SH-SY5Y (cell line): ENCODE measurements at regions not wholly inside any gene's neighbourhood (a gene's known extent, or its start where the extent isn't known, plus 50 kb on each side); places are given as distances from the start of the nearest gene placed in this dataset.

ENCODE experiments used
- GATA2 ChIP-seq: IDR thresholded peaks from 2 replicates; pipeline ENCODE4 v1.6.1; 2011; ENCODE audit warnings: mild to moderate bottlenecking, low read depth, low read length
- GATA3 ChIP-seq: IDR thresholded peaks from 2 replicates; pipeline ENCODE4 v1.6.1; 2011; ENCODE audit warnings: low read depth, mild to moderate bottlenecking, low read length, moderate library complexity

GRCh38 chrX:3950373-3950772 is 236.9 kb upstream of the PRKX start:
- no peak for TF ChIP-seq GATA3
- TF ChIP-seq GATA2: no peak
